ENCODE measurements at regions not wholly inside any gene's neighbourhood (a gene's known extent, or its start where the extent isn't known, plus 50 kb on each side); places are given as distances from the start of the nearest gene placed in this dataset.

- Histone ChIP-seq H3K36me3 (ENCODE audit: control insufficient read depth in 2 of 2, insufficient read depth in 1 of 2, low read length in 2 of 2) (no peaks in the 10 kb centered on the region), H3K4me1 (ENCODE audit: control insufficient read depth, insufficient read depth, low read length) (peaks cover 9% of the 10 kb centered on the region)
- CTCF ChIA-PET = interaction anchor here (1.7 kb wide), 1 partner anchor 44 kb away, joined by 9 read pairs; no protein-coding TSS in a partner anchor
Measured at GRCh38 chr2:176597916-176598315, 328.7 kb downstream of the MTX2 start.

DNA sequence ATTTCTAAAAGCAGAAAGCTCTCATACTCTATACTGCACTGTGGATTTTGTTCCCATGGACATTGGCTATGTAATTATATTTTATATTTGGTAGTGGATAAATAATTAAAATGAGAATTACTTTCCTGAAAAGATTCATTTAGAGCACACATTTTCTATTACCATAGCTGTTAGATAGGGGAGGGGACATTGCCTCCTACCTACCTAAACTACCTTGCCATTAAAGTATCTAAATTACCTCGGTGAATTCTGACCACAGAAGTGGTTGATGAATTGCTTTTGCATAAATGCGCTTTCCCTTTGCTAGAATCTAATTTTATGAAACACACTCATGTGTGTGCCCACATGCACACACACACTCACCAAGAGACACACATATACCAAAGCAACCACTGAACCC is 329.1 kb downstream of the MTX2 start:
- Histone ChIP-seq H3K4me1 (ENCODE audit: control insufficient read depth, insufficient read depth, low read length) (peaks cover 10% of the 10 kb centered on the region), H3K36me3 (ENCODE audit: control insufficient read depth in 2 of 2, insufficient read depth in 1 of 2, low read length in 2 of 2) (no peaks in the 10 kb centered on the region), H3K27ac (ENCODE audit: extremely low read depth, low read depth, low read length) (no peak overlapping the region), H3K4me3 (ENCODE audit: low read depth, low read length) (no peak overlapping the region), H3K9me3 (ENCODE audit: control insufficient read depth, insufficient read depth, low read depth, low read length) (no peaks in the 10 kb centered on the region)
- CTCF ChIA-PET = interaction anchor here (1.7 kb wide), 1 partner anchor 44 kb away, joined by 9 read pairs; no protein-coding TSS in a partner anchor
- TF ChIP-seq HOXA7 (CRISPR knock-in tag; IDR thresholded peaks at IDR 0.05; ENCODE audit: borderline replicate concordance) (no peak), ZNF140 (tag by site-specific recombination; IDR thresholded peaks at IDR 0.05) (no peak)
- POLR2A ChIA-PET = no interaction called here

More at GRCh38 chr2:176597916-176598315, 328.7 kb downstream of the MTX2 start:
- Histone ChIP-seq H3K4me3 (ENCODE audit: low read depth, low read length) (no peak overlapping the region), H3K9me3 (ENCODE audit: control insufficient read depth, insufficient read depth, low read depth, low read length) (no peaks in the 10 kb centered on the region), H3K27ac (ENCODE audit: extremely low read depth, low read depth, low read length) (no peak overlapping the region)
- POLR2A ChIA-PET = no interaction called here
- TF ChIP-seq ZBTB21 (tag by site-specific recombination; IDR thresholded peaks at IDR 0.05) (0 out of 2 replicates have a peak, but pooled peaks have one; percentile 25), ZNF629 (tag by site-specific recombination; IDR thresholded peaks at IDR 0.05) (peak; percentile 48; the same call in 1 of the 2 replicates), KLF9 (tag by site-specific recombination; IDR thresholded peaks at IDR 0.05; ENCODE audit: low read depth) (no peak), ZBTB6 (tag by site-specific recombination; IDR thresholded peaks at IDR 0.05) (peak; percentile 23; the same call in 1 of the 2 replicates), ZNF677 (tag by site-specific recombination; IDR thresholded peaks at IDR 0.05) (no peak), OSR2 (tag by site-specific recombination; IDR thresholded peaks at IDR 0.05) (peak; percentile 39; the same call in 1 of the 2 replicates), ZNF433 (tag by site-specific recombination; IDR thresholded peaks at IDR 0.05; ENCODE audit: low read depth) (no peak), FEZF1 (tag by site-specific recombination; IDR thresholded peaks at IDR 0.05) (peak; percentile 57)

DNA sequence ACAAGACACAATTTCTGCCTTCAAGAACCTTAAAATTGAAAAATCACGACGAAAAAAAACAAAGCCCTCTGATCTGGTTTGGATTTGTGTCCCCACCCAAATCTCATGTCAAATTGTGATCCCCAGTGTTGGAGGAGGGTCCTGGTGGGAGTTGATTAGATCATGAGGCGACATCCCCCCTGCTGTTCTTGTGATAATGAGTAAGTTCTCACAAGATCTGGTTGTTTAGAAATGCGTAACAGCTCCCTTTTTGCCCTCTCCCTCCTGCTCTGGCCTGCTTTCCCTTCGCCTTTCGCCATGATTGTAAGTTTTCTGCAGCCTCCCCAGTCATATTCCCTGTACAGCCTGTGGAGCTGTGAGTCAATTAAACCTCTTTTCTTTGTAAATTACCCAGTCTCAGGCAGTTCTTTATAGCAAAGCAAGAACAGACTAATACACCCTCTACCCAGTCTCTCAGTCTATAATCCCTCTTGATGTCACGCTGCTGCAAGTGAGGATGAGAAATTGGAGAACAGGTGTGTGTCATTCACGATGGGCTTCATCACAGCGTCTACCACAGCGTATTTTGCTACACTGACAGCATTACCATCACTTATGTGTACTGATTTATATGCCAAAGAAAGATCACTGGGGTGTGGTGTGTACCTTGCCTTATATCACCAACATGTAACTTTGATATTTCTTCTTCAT is 330.7 kb downstream of the MTX2 start:
- no peak overlapping the region for H3K27ac ChIP-seq (ENCODE audit: extremely low read depth, low read depth, low read length)
- no peaks in the 10 kb centered on the region for H3K9me3 ChIP-seq (ENCODE audit: control insufficient read depth, insufficient read depth, low read depth, low read length)
- TF ChIP-seq ZNF184 (tag by site-specific recombination; IDR thresholded peaks at IDR 0.05) = no peak
- no peak for TF ChIP-seq ZNF549 (tag by site-specific recombination; IDR thresholded peaks at IDR 0.05)
- TF ChIP-seq ZNF202 (tag by site-specific recombination; IDR thresholded peaks at IDR 0.05; ENCODE audit: borderline replicate concordance) = no peak
- no peak for TF ChIP-seq RBAK (tag by site-specific recombination; IDR thresholded peaks at IDR 0.05)
- no peak for TF ChIP-seq ZNF776 (tag by site-specific recombination; IDR thresholded peaks at IDR 0.05; ENCODE audit: borderline replicate concordance)
- TF ChIP-seq ZNF138 (tag by site-specific recombination; IDR thresholded peaks at IDR 0.05; ENCODE audit: borderline replicate concordance) = no peak
- TF ChIP-seq ZNF146 (tag by site-specific recombination; IDR thresholded peaks at IDR 0.05) = no peak
- TF ChIP-seq ZNF473 (tag by site-specific recombination; IDR thresholded peaks at IDR 0.05) = no peak
- no peak for TF ChIP-seq ZIC2 (tag by site-specific recombination; IDR thresholded peaks at IDR 0.05)
- no peak for TF ChIP-seq ZBTB21 (tag by site-specific recombination; IDR thresholded peaks at IDR 0.05)
- no peak for TF ChIP-seq ZBTB8A (tag by site-specific recombination; IDR thresholded peaks at IDR 0.05)
- no peak overlapping the region for H3K4me3 ChIP-seq (ENCODE audit: low read depth, low read length)
- ChIA-PET CTCF (interaction anchor here (0.7 to 0.8 kb wide), 2 partner anchors 17 to 1062 kb away, joined by 3 read pairs; no protein-coding TSS in a partner anchor), POLR2A (no interaction called here)
- H3K4me1 ChIP-seq (ENCODE audit: control insufficient read depth, insufficient read depth, low read length) = peaks cover 10% of the 10 kb centered on the region
- H3K36me3 ChIP-seq (ENCODE audit: control insufficient read depth in 2 of 2, insufficient read depth in 1 of 2, low read length in 2 of 2) = no peaks in the 10 kb centered on the region
